ENCODE measurements at regions not wholly inside any gene's neighbourhood (a gene's known extent, or its start where the extent isn't known, plus 50 kb on each side); places are given as distances from the start of the nearest gene placed in this dataset.

- H3K27me3 ChIP-seq (ENCODE audit: control insufficient read depth in 4 of 4, insufficient read depth in 4 of 4, low read length in 3 of 4) = no peaks in the 10 kb centered on the region
- no peak overlapping the region for H3K4me3 ChIP-seq (ENCODE audit: low read depth in 1 of 3, low read length in 3 of 3)
- H3K9ac ChIP-seq (ENCODE audit: low read depth in 1 of 2, low read length in 2 of 2) = no peak overlapping the region
- no peak for DNase-seq (ENCODE audit: low spot score)
- H3K27ac ChIP-seq (ENCODE audit: low read depth in 1 of 2, low read length in 2 of 2) = no peak overlapping the region
- no peaks in the 10 kb centered on the region for H3K4me1 ChIP-seq (ENCODE audit: control insufficient read depth in 4 of 4, insufficient read depth in 4 of 4, low read length in 3 of 4)
- 72% methylated on average over 4 of the region's 4 CpGs for WGBS
- peaks cover 0 to 5% (median 2%) of the 10 kb centered on the region in 4 donors for H3K9me3 ChIP-seq (ENCODE audit: control insufficient read depth in 4 of 4, low read length in 3 of 4)
- H3K36me3 ChIP-seq (ENCODE audit: control insufficient read depth in 4 of 4, insufficient read depth in 3 of 4, low read depth in 1 of 4, low read length in 3 of 4) = no peaks in the 10 kb centered on the region
- TF ChIP-seq EGR1 (IDR thresholded peaks at IDR 0.05; ENCODE audit: low read depth in 2 of 2) (no peak), GABPA (IDR thresholded peaks at IDR 0.05 in 1 of 2, conservative IDR thresholded peaks at IDR 0.05 in 1 of 2) (no peak), RXRA (IDR thresholded peaks at IDR 0.05) (no peak), JUND (IDR thresholded peaks at IDR 0.05) (no peak), RAD21 (IDR thresholded peaks at IDR 0.05) (no peak), NR2F2 (IDR thresholded peaks at IDR 0.05) (no peak), TAF1 (conservative IDR thresholded peaks at IDR 0.05) (no peak), YY1 (IDR thresholded peaks at IDR 0.05) (no peak), HNF4A (conservative IDR thresholded peaks at IDR 0.05) (no peak), HNF4G (IDR thresholded peaks at IDR 0.05) (no peak), ZBTB33 (IDR thresholded peaks at IDR 0.05) (no peak)
- TF ChIP-seq, protein P1, sequence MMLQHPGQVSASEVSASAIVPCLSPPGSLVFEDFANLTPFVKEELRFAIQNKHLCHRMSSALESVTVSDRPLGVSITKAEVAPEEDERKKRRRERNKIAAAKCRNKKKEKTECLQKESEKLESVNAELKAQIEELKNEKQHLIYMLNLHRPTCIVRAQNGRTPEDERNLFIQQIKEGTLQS (IDR thresholded peaks at IDR 0.05) = no peak
- TF ChIP-seq, protein P2, sequence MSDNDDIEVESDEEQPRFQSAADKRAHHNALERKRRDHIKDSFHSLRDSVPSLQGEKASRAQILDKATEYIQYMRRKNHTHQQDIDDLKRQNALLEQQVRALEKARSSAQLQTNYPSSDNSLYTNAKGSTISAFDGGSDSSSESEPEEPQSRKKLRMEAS (IDR thresholded peaks at IDR 0.05) = no peak
- TF ChIP-seq, protein P3, sequence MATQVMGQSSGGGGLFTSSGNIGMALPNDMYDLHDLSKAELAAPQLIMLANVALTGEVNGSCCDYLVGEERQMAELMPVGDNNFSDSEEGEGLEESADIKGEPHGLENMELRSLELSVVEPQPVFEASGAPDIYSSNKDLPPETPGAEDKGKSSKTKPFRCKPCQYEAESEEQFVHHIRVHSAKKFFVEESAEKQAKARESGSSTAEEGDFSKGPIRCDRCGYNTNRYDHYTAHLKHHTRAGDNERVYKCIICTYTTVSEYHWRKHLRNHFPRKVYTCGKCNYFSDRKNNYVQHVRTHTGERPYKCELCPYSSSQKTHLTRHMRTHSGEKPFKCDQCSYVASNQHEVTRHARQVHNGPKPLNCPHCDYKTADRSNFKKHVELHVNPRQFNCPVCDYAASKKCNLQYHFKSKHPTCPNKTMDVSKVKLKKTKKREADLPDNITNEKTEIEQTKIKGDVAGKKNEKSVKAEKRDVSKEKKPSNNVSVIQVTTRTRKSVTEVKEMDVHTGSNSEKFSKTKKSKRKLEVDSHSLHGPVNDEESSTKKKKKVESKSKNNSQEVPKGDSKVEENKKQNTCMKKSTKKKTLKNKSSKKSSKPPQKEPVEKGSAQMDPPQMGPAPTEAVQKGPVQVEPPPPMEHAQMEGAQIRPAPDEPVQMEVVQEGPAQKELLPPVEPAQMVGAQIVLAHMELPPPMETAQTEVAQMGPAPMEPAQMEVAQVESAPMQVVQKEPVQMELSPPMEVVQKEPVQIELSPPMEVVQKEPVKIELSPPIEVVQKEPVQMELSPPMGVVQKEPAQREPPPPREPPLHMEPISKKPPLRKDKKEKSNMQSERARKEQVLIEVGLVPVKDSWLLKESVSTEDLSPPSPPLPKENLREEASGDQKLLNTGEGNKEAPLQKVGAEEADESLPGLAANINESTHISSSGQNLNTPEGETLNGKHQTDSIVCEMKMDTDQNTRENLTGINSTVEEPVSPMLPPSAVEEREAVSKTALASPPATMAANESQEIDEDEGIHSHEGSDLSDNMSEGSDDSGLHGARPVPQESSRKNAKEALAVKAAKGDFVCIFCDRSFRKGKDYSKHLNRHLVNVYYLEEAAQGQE (IDR thresholded peaks at IDR 0.05) = no peak
Observed at GRCh38 chr12:60096727-60097126, 500.9 kb downstream of the SLC16A7 start.

- Histone ChIP-seq H3K9me3 (ENCODE audit: control insufficient read depth in 4 of 4, low read length in 3 of 4) (peaks cover 0 to 5% (median 2%) of the 10 kb centered on the region in 4 donors), H3K4me1 (ENCODE audit: control insufficient read depth in 4 of 4, insufficient read depth in 4 of 4, low read length in 3 of 4) (no peaks in the 10 kb centered on the region), H3K27me3 (ENCODE audit: control insufficient read depth in 4 of 4, insufficient read depth in 4 of 4, low read length in 3 of 4) (no peaks in the 10 kb centered on the region), H3K27ac (ENCODE audit: low read depth in 1 of 2, low read length in 2 of 2) (no peak overlapping the region), H3K4me3 (ENCODE audit: low read depth in 1 of 3, low read length in 3 of 3) (no peak overlapping the region), H3K36me3 (ENCODE audit: control insufficient read depth in 4 of 4, insufficient read depth in 3 of 4, low read depth in 1 of 4, low read length in 3 of 4) (no peaks in the 10 kb centered on the region), H3K9ac (ENCODE audit: low read depth in 1 of 2, low read length in 2 of 2) (no peak overlapping the region)
- no peak for DNase-seq (ENCODE audit: low spot score)
- 55% methylated on average over 1 of the region's 1 CpG for WGBS
- TF ChIP-seq GABPA (IDR thresholded peaks at IDR 0.05 in 1 of 2, conservative IDR thresholded peaks at IDR 0.05 in 1 of 2) (no peak), JUND (IDR thresholded peaks at IDR 0.05) (no peak), ZBTB33 (IDR thresholded peaks at IDR 0.05) (no peak), YY1 (IDR thresholded peaks at IDR 0.05) (no peak), TAF1 (conservative IDR thresholded peaks at IDR 0.05) (no peak), CTCF (IDR thresholded peaks at IDR 0.05; ENCODE audit: low read depth, low read length, missing input control) (no peak), HNF4A (conservative IDR thresholded peaks at IDR 0.05) (no peak), SP1 (IDR thresholded peaks at IDR 0.05) (no peak), NR2F2 (IDR thresholded peaks at IDR 0.05) (no peak), HNF4G (IDR thresholded peaks at IDR 0.05) (no peak), FOXA1 (IDR thresholded peaks at IDR 0.05) (no peak)
- TF ChIP-seq, protein P2 (IDR thresholded peaks at IDR 0.05) = no peak
- TF ChIP-seq, protein P3 (IDR thresholded peaks at IDR 0.05) = no peak
- TF ChIP-seq, protein P1 (IDR thresholded peaks at IDR 0.05) = no peak
Observed at GRCh38 chr12:60100160-60100559, 504.3 kb downstream of the SLC16A7 start.
